NCI-H774 (cell line): ENCODE measurements at regions not wholly inside any gene's neighbourhood (a gene's known extent, or its start where the extent isn't known, plus 50 kb on each side); places are given as distances from the start of the nearest gene placed in this dataset.

ENCODE experiments used
- DNase-seq: peaks from one replicate; lab custom pipeline; 2025; lab: John Stamatoyannopoulos, UW

DNA sequence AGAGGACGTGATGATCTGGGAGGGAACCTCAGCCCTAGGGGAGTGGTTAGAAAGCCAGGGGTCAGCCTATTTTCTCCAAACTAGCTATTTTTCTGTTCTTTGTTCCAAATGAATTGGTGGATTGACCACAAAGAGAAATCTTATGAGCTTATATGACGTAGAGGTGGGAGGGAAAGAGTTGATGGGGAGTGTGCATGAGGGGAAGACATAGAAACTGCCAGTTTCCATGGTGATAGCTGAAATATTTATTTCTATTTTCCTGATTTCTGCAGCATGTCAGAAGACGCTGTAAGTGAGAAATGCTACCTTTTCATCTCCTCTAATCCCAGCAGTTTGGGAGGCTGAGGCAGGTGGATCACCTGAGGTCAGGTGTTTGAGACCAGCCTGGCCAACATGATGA lies 51.4 kb upstream of the CISTR start:
- DNase-seq: no peak

DNA sequence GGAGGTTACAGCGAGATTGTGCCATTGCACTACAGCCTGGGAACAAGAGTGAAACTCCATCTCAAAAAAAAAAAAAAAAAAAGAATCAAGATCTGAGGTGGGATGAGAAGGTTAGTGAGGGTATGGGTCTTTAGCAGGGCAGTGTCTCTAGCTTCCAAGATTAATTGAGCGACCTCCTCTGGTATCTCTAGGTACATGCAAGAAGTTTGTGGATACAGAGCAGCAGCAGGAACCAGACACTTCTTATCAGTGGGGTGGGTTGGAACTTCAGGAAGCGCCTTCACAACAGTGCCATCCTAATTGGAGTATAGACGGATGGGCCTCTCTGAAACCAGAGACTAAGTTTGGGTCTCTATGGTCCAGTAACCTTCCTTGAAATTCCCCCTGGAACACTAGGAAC lies 51.9 kb upstream of the CISTR start:
- DNase-seq: no peak

DNA sequence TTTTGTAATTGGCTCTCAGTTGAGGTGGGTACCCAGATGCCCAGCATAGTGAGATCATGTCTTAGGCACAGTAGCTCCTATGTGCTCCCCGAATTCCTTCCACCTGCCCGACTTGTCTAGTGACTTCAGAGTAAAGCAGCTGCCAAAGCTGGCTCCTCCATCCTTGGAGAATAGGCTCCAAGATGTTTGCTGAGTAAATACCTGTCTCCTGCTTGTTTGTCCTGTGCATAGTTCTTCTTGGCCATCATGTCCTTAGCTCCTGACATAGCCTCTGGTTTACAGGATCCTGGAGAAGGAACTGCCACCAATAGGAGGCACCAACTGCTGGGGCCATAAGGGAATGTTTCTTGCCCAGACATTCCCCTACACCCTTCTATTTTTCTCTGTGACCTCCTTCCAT lies 52.6 kb upstream of the CISTR start:
- no peak for DNase-seq

DNA sequence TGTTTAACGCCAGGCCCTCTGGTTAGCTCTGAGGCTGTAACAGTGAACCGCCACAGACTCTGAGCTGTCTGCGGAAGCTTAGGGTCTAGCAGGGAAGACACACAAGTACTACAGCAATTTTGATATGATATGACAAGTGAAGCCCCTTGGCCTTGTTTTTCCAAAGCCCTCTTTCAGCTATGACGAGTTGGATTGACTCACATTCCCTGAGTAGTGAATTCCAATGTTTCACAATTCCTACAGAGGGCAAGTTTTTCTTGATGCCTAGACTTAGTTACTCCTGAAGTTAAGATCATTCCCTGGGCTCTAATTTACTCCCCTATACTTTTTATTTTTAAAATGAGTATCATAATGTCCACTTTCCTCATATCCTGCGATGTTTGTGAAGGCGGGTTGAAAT lies 53.3 kb upstream of the CISTR start:
- DNase-seq: no peak

DNA sequence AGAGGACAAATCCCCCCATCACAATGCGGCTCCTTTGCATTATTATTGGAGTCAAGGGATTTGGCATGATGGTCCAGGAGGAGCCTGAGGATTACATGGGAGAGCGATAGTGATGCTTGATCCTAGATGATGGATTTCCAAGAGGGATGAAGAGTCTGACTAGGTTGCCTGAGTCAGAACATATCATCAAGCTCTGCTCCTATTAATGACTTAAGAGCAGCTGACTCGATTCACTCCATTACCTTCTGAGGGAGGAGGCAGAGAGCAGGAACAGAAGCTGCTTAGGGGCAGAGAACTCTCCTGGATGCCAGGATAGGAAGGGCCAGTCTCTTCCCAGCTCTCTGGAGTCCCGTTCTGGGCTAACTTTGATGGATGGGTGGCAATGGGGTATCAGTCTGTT lies 54.0 kb upstream of the CISTR start:
- DNase-seq: no peak

DNA sequence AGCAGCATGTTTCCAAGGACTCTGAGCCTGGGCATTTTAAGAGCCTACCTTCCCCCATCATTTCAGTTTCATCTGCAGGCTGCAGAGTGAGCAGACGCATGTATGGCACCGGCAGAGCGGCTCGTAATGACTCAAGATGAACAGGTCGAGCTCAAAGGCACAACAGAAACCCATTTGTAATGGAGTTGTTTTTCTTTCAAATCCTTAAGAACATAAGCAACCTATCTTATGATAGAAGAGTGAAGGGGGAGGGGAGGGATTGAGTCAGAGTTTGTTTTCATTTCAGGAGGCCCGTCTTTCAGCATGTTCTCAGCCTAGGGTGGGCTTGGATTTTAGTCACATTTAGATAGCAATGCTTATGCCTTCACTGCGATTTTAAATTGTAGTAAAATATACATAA lies 54.9 kb upstream of the CISTR start:
- DNase-seq: no peak

DNA sequence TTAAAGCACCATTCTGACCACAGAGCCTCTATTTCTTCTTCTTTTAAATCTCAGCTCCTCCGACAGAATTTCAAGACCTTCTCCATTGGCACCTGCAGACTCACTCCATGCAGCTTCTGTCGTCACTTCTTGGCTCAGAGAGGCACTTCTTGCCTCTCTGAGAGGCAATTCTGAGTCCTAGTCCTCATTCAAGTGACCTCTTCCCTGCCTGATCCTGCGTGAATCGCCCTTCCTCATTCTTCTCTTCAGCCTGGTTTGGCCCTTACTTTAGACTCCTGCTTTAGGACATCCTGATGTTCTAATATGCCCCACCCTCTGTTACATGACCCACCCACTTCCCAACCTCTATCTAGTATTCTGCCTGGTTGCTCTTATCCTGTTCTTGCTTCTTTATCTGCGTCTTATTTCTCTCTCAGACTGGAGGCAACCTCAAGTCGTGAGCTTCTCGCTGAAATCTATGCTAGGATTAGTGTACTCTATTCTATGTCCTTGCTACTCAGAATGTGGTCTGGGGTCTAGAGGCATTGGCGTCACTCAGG lies 55.6 kb upstream of the CISTR start:
- DNase-seq: no peak

DNA sequence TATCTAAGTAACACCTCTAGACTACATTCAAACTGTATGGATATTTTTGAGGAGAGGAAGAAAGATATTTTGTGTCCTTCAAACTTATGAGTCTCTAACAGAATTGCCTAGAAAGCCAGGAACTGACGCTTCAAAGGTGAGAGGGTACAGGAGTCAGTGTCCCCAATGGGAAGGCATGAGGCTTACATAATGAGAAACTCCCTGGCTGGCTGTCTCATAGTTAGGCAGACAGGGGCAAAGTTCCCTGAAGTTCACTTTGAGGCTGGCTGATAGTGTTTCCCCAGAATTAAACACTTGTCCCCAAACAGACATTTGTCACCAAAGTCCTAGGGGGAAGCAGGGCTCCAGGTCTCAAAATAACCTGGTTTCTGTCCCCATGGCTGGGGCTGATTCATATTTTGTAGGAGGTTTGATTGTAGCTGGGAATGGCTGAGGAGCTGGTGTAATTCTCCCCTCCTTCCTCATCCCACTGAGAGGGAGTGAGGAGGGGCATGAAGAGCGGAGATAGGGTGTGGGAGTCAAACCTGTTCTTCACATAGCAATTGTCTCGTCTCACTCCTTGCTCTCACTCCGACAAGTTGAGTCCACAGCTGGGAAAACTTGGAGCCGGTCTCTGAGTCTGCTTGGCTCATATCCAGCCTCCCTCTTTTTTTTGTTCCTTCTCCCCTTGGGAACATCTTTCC lies 56.4 kb upstream of the CISTR start:
- no peak for DNase-seq

DNA sequence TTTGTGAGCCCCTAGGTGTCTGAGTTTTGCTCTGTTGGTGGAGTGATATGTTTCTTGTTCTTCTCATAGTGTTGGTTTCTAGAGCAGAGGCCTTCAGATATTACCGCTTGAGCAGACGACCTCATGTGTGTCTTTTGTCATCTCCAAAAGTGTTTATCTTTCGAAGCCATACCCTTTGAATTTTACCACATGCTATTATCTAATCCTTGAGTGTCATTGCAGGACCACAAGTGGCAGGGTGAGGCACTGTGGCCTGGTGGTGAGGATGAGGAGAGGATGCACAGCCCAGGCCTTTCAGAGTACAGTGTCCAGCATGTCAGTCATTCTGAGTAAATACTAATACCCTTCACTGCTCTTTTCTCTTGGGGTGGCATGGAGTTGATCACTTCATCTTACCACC lies 57.2 kb upstream of the CISTR start:
- DNase-seq: no peak

DNA sequence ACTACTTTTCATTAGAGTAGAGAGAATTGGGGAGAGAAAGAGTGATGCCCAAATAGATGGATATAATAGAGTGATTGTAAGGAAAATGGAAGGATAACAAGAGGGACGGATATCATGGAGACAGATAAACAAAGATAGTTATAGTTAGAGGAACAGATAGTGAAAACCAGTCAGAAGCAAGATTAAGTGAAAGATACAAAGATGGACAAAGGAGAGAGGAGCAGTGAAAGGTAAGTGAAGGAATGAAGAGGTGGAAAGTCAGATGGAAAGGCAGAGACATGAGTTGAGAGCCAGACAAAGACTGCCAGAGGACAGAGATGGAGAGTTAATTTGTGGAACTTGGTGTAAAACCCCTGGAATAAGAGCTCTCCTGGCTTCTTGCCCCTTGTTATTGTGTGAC lies 59.2 kb upstream of the CISTR start:
- no peak for DNase-seq

DNA sequence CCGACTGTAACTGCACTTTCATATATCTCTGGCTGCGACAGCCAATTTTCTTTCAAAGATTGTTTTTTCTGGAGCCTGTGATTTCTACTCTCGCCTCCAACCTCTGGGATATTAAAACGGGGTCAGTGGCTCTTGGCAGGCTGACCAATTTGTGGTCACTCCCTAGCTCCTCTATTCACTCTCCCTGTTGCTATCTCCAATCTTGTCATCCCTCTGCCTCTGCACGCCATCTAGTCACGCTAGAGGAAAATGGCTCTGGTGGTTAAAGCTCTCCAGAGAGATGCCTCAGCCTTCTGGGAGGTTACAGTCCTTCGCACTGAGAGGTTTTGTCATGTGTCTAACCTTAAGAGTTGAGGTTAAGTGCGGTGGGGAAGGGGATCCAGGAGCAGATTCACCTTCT lies 59.8 kb upstream of the CISTR start:
- no peak for DNase-seq

DNA sequence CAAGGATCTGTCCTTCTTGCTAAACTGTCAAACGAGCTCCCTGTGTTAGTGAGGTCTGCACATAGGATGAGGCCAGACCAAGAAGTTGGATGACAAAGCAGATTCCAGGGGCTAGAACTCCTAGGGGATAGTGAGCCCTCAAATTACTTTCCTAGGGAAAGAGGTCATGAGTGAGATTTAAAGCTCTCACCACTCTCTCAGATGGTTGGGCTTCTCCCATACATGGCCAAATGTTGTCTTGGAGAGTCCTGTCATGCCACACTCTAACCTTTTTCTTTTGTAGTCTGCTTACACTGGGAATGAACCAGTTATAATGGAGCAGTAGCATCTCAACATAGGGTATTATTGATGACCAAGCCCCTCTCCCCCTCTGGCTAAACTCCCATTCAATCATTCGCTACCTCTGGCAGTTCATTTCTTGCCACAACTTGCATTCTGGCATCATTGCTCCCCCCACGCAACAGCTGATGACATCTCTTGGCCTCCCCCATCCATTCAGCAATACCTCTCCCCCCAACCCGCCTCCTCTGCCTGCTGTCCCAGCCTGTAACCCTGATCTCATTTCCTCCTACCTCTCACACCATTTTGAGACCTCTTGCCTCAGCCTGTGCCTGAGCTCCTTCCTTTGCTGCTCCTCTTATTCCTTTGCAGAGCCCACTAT lies 64.7 kb upstream of the CISTR start:
- no peak for DNase-seq

DNA sequence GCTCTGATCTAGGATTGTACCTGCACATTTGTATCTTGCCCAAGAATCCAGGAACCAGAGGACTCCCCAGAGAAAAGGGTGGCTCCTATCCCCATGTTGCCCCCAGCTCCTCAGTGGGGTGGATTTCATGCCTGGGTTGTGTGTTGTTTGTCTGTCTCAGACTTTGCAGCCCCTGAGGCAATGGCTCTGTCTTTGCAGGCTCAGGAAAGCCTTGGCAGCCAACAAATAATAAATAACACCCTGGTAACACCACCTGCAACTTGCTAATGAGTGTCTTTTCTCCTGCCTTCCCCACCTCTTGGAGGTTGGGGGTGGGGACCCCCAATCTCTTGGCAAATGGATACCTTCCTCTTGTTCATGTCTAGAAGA lies 65.2 kb upstream of the CISTR start:
- no peak for DNase-seq

DNA sequence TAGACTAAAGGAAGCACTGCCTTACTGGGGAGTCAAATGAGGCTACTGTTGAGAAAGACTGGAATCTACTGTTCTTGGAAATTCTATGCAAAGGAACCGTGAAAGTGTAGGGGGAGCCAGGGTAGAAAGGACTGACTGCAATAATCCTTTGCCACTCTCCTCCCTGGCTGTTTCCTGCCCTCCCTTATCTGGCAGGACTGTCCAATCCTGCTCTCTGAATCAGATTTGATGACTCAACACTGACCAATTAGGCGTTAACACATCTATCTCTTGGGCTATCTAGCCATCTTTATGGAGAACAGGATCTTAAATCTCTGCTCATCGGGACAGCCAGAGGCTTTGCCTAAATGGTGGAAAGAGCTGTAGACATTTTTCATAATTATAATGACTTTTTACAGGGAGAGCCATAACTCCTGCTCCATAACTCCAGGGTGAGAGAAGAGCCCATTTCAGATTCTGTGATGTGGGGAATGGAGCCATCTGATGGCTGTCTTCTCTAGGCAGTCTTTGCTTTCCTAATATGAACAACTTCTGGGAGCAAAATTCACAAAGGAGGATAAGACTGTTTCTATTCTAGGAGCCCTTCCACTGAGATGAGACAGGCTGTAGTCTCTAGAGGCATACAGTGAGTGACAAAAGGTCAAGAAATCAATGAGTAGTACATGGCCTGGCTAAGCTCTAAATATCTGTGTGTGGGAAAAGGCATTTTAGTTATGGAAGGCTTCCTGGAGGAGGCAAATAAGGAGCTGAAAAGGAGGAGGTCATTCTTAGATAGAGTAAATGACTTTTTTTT lies 68.9 kb upstream of the CISTR start:
- DNase-seq: no peak

DNA sequence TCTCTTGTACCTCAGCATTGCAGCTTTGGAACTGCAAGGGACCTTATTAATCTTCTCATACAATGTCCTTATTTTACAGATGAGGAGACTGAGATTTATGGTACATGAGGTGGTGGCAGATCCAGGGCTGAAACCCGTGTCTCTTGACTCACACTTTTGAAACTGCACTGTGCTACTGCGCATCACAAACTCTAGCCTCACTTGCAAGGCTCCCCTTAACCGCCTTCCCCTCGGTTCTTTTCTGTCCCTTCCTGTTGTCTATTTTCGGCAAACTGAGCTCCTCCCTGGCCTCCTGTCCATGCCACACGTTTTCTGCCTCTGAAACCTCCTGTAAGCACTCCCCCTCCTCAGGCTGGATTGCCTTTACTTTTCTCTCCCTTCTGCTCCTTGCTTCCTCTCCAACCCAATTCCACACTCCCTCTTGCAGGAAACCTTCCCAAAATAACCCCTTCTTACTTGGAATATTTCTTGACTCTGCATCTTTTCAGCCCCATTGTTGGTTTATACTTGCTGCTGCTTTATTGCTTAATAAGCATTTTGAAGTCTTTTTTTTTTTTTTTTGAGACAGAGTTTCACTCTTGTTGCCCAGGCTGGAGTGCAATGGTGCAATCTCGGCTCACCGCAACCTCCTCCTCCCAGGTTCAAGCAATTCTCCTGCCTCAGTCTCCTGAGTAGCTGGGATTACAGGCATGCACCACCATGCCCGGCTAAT lies 72.4 kb upstream of the CISTR start:
- no peak for DNase-seq

DNA sequence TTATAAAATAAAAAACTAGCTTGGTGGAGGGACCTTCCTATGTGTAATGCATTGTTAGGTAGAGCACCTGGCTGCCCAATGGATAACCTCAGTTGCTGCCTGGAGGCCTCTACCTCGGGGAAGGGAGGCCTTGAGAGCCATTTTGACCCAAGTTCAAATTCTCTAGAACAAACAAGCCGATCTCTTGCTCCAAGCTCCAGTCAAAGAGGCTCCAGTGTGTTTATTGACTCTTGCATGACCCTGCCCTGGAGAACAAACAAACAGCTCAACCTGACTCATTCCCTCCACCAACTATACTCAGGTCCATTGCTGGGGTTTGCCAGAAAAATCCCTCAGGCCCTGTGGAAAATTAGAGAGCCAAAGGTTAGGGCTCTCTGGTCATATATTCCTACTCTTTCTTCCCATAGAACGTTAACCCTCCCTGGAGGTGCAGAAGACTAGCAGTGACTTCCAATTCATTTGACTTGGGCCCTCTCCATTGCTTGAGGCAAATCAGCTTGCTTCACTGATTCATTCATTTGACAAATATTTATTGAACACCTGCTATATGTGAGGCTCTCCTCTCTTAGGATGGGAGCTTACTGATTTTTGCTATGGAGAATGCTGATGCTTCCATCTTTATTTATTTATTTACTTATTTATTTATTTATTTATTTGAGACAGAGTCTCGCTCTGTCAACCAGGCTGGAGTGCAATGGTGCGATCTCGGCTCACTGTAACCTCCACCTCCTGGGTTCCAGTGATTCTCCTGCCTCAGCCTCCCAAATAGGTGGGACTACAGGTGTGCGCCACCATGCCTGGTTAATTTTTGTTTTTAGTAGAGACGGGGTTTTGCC lies 73.7 kb upstream of the CISTR start:
- DNase-seq: peak; percentile 60

DNA sequence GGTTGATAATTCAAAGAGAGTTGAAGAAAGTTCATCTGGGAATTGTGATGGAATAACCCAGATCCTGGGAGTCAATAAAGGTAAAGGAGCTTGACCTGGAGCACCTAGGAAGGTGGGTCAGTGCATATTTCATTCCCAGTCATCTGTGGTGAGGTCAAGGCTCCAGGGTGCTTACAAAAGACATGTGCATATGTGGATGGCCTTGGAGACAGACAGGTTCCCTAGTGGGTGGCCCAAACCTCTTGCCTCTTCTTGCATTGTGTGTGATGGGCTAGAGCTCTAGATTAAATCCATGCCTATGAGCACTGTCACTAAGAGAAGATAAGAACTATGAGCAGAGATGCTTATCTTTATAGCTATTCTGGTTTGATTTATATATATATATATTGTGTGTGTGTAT lies 75.5 kb upstream of the CISTR start:
- DNase-seq: no peak

DNA sequence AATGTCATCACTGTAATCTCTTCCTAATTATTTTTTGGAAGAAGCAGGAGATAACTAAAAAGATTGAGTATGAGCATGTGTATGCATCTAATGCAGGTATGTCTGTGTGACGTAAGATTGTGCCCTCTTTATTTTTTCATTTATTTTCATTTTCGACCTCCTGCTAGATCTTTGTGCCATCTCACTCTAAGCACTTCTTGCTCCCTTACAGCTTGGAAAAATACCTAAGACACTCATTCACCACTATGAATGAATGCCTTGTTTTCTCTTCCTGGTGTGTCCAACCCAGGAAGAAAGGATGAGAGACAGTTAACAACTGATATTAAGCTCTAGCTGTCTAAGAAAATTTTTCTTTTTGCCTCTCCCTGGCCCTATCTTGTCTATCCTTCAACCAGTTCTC lies 76.8 kb upstream of the CISTR start:
- no peak for DNase-seq

DNA sequence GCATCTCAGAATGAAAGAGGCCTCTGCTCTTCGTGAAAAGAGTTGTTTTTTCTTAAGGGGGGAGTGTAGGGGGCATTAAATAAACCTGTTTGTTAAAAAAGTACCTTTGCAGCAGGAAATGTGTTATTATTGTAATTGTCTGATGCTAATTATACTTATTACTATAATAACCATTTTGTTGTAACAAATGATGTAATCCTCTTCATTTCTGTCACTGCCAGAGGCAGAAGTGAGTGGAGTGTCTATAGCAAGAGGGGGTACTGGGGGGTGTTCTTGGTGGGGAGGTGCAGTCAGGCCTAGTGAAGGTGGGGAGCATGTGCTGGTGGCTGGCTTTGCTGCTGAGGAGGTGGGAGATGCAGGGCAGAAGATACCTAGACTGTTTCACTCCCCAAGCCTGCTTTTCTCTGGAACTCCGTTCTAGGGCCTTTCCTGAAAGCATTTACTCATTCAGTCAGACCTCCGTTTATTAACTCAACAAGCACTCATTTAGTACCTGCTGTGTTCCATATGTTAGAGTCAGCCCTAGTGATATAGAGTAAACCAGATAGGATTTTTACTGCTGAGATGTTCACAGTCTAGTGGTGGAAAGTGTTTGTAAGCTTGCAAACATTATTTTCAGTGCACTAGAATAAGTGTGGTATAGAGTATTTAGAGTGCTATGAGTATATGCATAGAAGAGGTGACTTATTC lies 77.5 kb upstream of the CISTR start:
- DNase-seq: no peak

DNA sequence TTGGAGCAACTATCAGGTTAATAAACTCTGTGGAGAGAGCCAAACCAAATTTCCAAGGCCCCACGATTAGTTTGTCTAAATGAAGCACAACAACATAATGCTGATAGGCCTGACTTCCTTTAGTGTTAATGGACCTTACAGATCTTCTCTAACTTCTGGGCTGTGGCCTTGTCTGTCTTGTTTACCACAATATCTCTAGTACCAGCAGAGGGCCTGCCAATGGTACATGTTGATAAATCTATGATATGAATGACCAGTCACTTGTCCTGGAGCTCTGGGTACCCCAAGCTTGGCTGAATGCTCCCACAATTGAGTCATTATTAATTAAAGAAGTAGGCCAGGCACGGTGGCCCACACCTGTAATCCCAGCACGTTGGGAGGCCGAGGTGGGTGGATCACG lies 78.9 kb upstream of the CISTR start:
- DNase-seq: no peak

DNA sequence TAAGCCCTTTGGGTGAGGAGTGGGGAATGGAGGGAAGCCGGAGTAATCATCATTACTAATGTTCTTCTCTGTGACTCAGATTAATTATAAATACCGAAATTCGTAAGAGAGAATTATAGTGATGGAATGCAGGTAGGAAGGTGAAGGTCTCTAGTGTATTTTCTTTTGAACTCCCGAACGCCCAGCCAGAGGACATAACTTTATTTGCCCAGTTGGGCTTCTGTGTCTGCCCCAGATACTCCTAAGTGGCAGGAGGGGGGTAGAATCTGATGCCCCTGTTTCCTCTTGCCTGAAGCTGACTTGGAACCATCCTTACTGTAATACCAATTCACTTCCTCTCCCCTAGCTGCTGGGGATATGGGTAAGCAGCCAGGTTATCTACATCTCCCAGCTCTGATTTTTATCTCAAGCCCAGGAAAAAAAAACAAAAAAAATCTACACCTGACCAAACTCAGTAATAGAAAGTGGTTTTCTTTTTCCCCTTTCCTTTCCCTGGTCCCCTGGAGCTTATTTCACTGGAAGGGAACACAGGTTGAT lies 84.4 kb upstream of the CISTR start:
- DNase-seq: no peak
